ENCODE measurements at regions not wholly inside any gene's neighbourhood (a gene's known extent, or its start where the extent isn't known, plus 50 kb on each side); places are given as distances from the start of the nearest gene placed in this dataset.

- DNase-seq (ENCODE audit: insufficient read length) (no peak), FAIRE-seq (no peak)
- TF ChIP-seq POLR2AphosphoS5 (IDR thresholded peaks at IDR 0.05; ENCODE audit: low read depth, low read length) (no peak), TAF1 (IDR thresholded peaks at IDR 0.05; ENCODE audit: borderline replicate concordance, low read depth, low read length) (no peak)
Observed at GRCh38 chr4:89595125-89595789, 241.7 kb downstream of the SNCA start.

GRCh38 chr4:89590128-89590527 lies 246.8 kb downstream of the SNCA start:
- DNase-seq (ENCODE audit: insufficient read length) (no peak), FAIRE-seq (no peak)
- TF ChIP-seq POLR2AphosphoS5 (IDR thresholded peaks at IDR 0.05; ENCODE audit: low read depth, low read length) (no peak), POLR2A (IDR thresholded peaks at IDR 0.05; ENCODE audit: low read depth, low read length) (no peak), TAF1 (IDR thresholded peaks at IDR 0.05; ENCODE audit: borderline replicate concordance, low read depth, low read length) (no peak)

GRCh38 chr4:89588421-89588820 lies 248.5 kb downstream of the SNCA start:
- DNase-seq (ENCODE audit: insufficient read length): no peak
- FAIRE-seq: no peak
- no peak for TF ChIP-seq TAF1 (IDR thresholded peaks at IDR 0.05; ENCODE audit: borderline replicate concordance, low read depth, low read length)
- TF ChIP-seq POLR2AphosphoS5 (IDR thresholded peaks at IDR 0.05; ENCODE audit: low read depth, low read length): no peak
- no peak for TF ChIP-seq POLR2A (IDR thresholded peaks at IDR 0.05; ENCODE audit: low read depth, low read length)

- no peak for DNase-seq (ENCODE audit: insufficient read length)
- no peak for FAIRE-seq
- TF ChIP-seq POLR2A (IDR thresholded peaks at IDR 0.05; ENCODE audit: low read depth, low read length): no peak
- no peak for TF ChIP-seq POLR2AphosphoS5 (IDR thresholded peaks at IDR 0.05; ENCODE audit: low read depth, low read length)
- TF ChIP-seq TAF1 (IDR thresholded peaks at IDR 0.05; ENCODE audit: borderline replicate concordance, low read depth, low read length): no peak
Observed at GRCh38 chr4:89587364-89587763, 249.6 kb downstream of the SNCA start.

- no peak for DNase-seq (ENCODE audit: insufficient read length)
- no peak for TF ChIP-seq TAF1 (IDR thresholded peaks at IDR 0.05; ENCODE audit: borderline replicate concordance, low read depth, low read length)
- TF ChIP-seq POLR2A (IDR thresholded peaks at IDR 0.05; ENCODE audit: low read depth, low read length): no peak
- no peak for TF ChIP-seq POLR2AphosphoS5 (IDR thresholded peaks at IDR 0.05; ENCODE audit: low read depth, low read length)
- FAIRE-seq: no peak
Observed at GRCh38 chr4:89586864-89587263, 250.1 kb downstream of the SNCA start.

- no peak for FAIRE-seq
- TF ChIP-seq TAF1 (IDR thresholded peaks at IDR 0.05; ENCODE audit: borderline replicate concordance, low read depth, low read length): no peak
- TF ChIP-seq POLR2A (IDR thresholded peaks at IDR 0.05; ENCODE audit: low read depth, low read length): no peak
- no peak for TF ChIP-seq POLR2AphosphoS5 (IDR thresholded peaks at IDR 0.05; ENCODE audit: low read depth, low read length)
Observed at GRCh38 chr4:89586318-89586717, 250.6 kb downstream of the SNCA start.

GRCh38 chr4:89582756-89583505 lies 254.0 kb downstream of the SNCA start:
- DNase-seq (ENCODE audit: insufficient read length) (no peak), FAIRE-seq (no peak)
- TF ChIP-seq POLR2A (IDR thresholded peaks at IDR 0.05; ENCODE audit: low read depth, low read length) (no peak), POLR2AphosphoS5 (IDR thresholded peaks at IDR 0.05; ENCODE audit: low read depth, low read length) (no peak), TAF1 (IDR thresholded peaks at IDR 0.05; ENCODE audit: borderline replicate concordance, low read depth, low read length) (no peak)

More at GRCh38 chr4:89586318-89586717, 250.6 kb downstream of the SNCA start:
- DNase-seq (ENCODE audit: insufficient read length): no peak

GRCh38 chr4:89579771-89580170 lies 257.2 kb downstream of the SNCA start:
- DNase-seq (ENCODE audit: insufficient read length) (no peak), FAIRE-seq (no peak)
- TF ChIP-seq POLR2A (IDR thresholded peaks at IDR 0.05; ENCODE audit: low read depth, low read length) (no peak), TAF1 (IDR thresholded peaks at IDR 0.05; ENCODE audit: borderline replicate concordance, low read depth, low read length) (no peak), POLR2AphosphoS5 (IDR thresholded peaks at IDR 0.05; ENCODE audit: low read depth, low read length) (no peak)

- TF ChIP-seq POLR2AphosphoS5 (IDR thresholded peaks at IDR 0.05; ENCODE audit: low read depth, low read length): no peak
- no peak for TF ChIP-seq POLR2A (IDR thresholded peaks at IDR 0.05; ENCODE audit: low read depth, low read length)
- no peak for TF ChIP-seq TAF1 (IDR thresholded peaks at IDR 0.05; ENCODE audit: borderline replicate concordance, low read depth, low read length)
- peak; percentile 42 for FAIRE-seq
Observed at GRCh38 chr4:89576246-89576645, 260.7 kb downstream of the SNCA start.

GRCh38 chr4:89575840-89576239 lies 261.1 kb downstream of the SNCA start:
- TF ChIP-seq POLR2A (IDR thresholded peaks at IDR 0.05; ENCODE audit: low read depth, low read length) (no peak), POLR2AphosphoS5 (IDR thresholded peaks at IDR 0.05; ENCODE audit: low read depth, low read length) (no peak), TAF1 (IDR thresholded peaks at IDR 0.05; ENCODE audit: borderline replicate concordance, low read depth, low read length) (no peak)
- FAIRE-seq (no peak), DNase-seq (ENCODE audit: insufficient read length) (no peak)

More at GRCh38 chr4:89576246-89576645, 260.7 kb downstream of the SNCA start:
- no peak for DNase-seq (ENCODE audit: insufficient read length)

GRCh38 chr4:89574176-89574575 lies 262.8 kb downstream of the SNCA start:
- FAIRE-seq (no peak), DNase-seq (ENCODE audit: insufficient read length) (no peak)
- no peak for TF ChIP-seq POLR2A (IDR thresholded peaks at IDR 0.05; ENCODE audit: low read depth, low read length)
- no peak for TF ChIP-seq TAF1 (IDR thresholded peaks at IDR 0.05; ENCODE audit: borderline replicate concordance, low read depth, low read length)
- TF ChIP-seq POLR2AphosphoS5 (IDR thresholded peaks at IDR 0.05; ENCODE audit: low read depth, low read length): no peak

- DNase-seq (ENCODE audit: insufficient read length) (no peak), FAIRE-seq (no peak)
- no peak for TF ChIP-seq POLR2AphosphoS5 (IDR thresholded peaks at IDR 0.05; ENCODE audit: low read depth, low read length)
Observed at GRCh38 chr4:89573656-89574055, 263.3 kb downstream of the SNCA start.

Measured in GM12892 (cell line).